Liver (tissue), 8 donors: ENCODE measurements at regions not wholly inside any gene's neighbourhood (a gene's known extent, or its start where the extent isn't known, plus 50 kb on each side); places are given as distances from the start of the nearest gene placed in this dataset.

Experiments used
- DNase-seq: peaks from one replicate; pipeline ENCODE4 v3.0.0-alpha.2; 2017; ENCODE audit warnings: low spot score
- H3K27ac ChIP-seq, 2 donors: one replicate each; pipeline ENCODE4 v1.7.0; 2013; ENCODE audit warnings: inconsistent platforms in 2 of 2, low read length in 2 of 2, control low read depth in 1 of 2, low read depth in 1 of 2, mild to moderate bottlenecking in 1 of 2
- H3K27me3 ChIP-seq, 4 donors: one replicate each; pipeline versions ENCODE4 v1.6.1 to v1.7.0; 2013; ENCODE audit warnings: low read length in 3 of 4, inconsistent platforms in 1 of 4, mild to moderate bottlenecking in 1 of 4, moderate library complexity in 1 of 4; ENCODE audit not compliant: control insufficient read depth in 4 of 4, insufficient read depth in 4 of 4
- H3K36me3 ChIP-seq, 4 donors: one replicate each; pipeline versions ENCODE4 v1.6.1 to v1.7.0; 2013; ENCODE audit warnings: low read length in 3 of 4, mild to moderate bottlenecking in 3 of 4, low read depth in 1 of 4, moderate library complexity in 1 of 4; ENCODE audit not compliant: control insufficient read depth in 4 of 4, insufficient read depth in 3 of 4
- H3K4me1 ChIP-seq, 4 donors: one replicate each; pipeline versions ENCODE4 v1.6.1 to v1.7.0; 2013; ENCODE audit warnings: low read length in 3 of 4, mild to moderate bottlenecking in 3 of 4, moderate library complexity in 1 of 4; ENCODE audit not compliant: control insufficient read depth in 4 of 4, insufficient read depth in 4 of 4
- H3K4me3 ChIP-seq, 3 donors: one replicate each; pipeline versions ENCODE4 v1.6.1 to v1.7.0; 2013; ENCODE audit warnings: low read length in 3 of 3, control low read depth in 1 of 3, low read depth in 1 of 3, mild to moderate bottlenecking in 1 of 3
- H3K9ac ChIP-seq, 2 donors: one replicate each; pipeline ENCODE4 v1.7.0; 2013; ENCODE audit warnings: low read length in 2 of 2, mild to moderate bottlenecking in 2 of 2, moderate library complexity in 2 of 2, control low read depth in 1 of 2, low read depth in 1 of 2
- H3K9me3 ChIP-seq, 4 donors: one replicate each; pipeline versions ENCODE4 v1.6.1 to v1.7.0; 2013; ENCODE audit warnings: low read length in 3 of 4; ENCODE audit not compliant: control insufficient read depth in 4 of 4
- CTCF ChIP-seq: fragments of 150-350 bp; IDR thresholded peaks from 2 replicates; pipeline ENCODE4 v1.5.1; 2017; ENCODE audit warnings: improper control_type of control experiment, low read depth, low read length; ENCODE audit not compliant: missing input control
- EGR1 ChIP-seq, 2 donors: IDR thresholded peaks; 2 replicates each; pipeline ENCODE4 v1.6.1; 2016 to 2018; ENCODE audit warnings: antibody characterized with exemption in 2 of 2, low read depth in 2 of 2
- FOXA1 ChIP-seq: IDR thresholded peaks from 2 replicates; pipeline ENCODE4 v1.6.1; 2016; ENCODE audit warnings: antibody characterized with exemption
- FOXA2 ChIP-seq: IDR thresholded peaks from 2 replicates; pipeline ENCODE4 v1.6.1; 2016; ENCODE audit warnings: antibody characterized with exemption
- HNF4A ChIP-seq, 2 donors: conservative IDR thresholded peaks; 2 replicates each; pipeline ENCODE4 v1.6.1; 2016; ENCODE audit warnings: antibody characterized with exemption in 2 of 2, mild to moderate bottlenecking in 2 of 2
- HNF4G ChIP-seq: IDR thresholded peaks from 2 replicates; pipeline ENCODE4 v1.6.1; 2016; ENCODE audit warnings: antibody characterized with exemption
- MAX ChIP-seq: IDR thresholded peaks from 2 replicates; pipeline ENCODE4 v1.6.1; 2016; ENCODE audit warnings: antibody characterized with exemption
- REST ChIP-seq: IDR thresholded peaks from 2 replicates; pipeline ENCODE4 v1.6.1; 2016; ENCODE audit warnings: antibody characterized with exemption, mild to moderate bottlenecking
- RXRA ChIP-seq, 2 donors: IDR thresholded peaks; 2 replicates each; pipeline ENCODE4 v1.6.1; 2017 to 2018; ENCODE audit warnings: antibody characterized with exemption in 2 of 2, mild to moderate bottlenecking in 1 of 2
- SP1 ChIP-seq: IDR thresholded peaks from 2 replicates; pipeline ENCODE4 v1.6.1; 2018; ENCODE audit warnings: antibody characterized with exemption, mild to moderate bottlenecking
- YY1 ChIP-seq: IDR thresholded peaks from 2 replicates; pipeline ENCODE4 v1.6.1; 2016; ENCODE audit warnings: antibody characterized with exemption, mild to moderate bottlenecking
- WGBS: extraction: QIAGEN DNeasy Blood & Tissue Kit; methylation state at CpG from one replicate; pipeline ENCODE4 v1.1.7; 2013; 5-methylcytosine and 5-hydroxymethylcytosine counted together
- donor health status: healthy.
- donor health status: healthy.
- donor health status: healthy.
- donor health status: healthy.
- donor health status: healthy.

GRCh38 chr10:7478727-7479457 lies 68.1 kb upstream of the SFMBT2 start:
- Histone ChIP-seq H3K9ac (peak overlapping the region in 1 of 2 donors; percentile 20), H3K9me3 (peaks cover 0 to 6% (median 1%) of the 10 kb centered on the region in 4 donors), H3K36me3 (no peaks in the 10 kb centered on the region), H3K27ac (no peak overlapping the region), H3K4me3 (no peak overlapping the region), H3K4me1 (peaks cover 0 to 6% (median under 1%) of the 10 kb centered on the region in 4 donors), H3K27me3 (no peaks in the 10 kb centered on the region)
- DNase-seq: no peak
- TF ChIP-seq RXRA (IDR thresholded peaks at IDR 0.05) (no peak), FOXA1 (no peak), SP1 (no peak), HNF4G (no peak), EGR1 (IDR thresholded peaks at IDR 0.05; ENCODE audit: low read depth in 2 of 2) (no peak), MAX (no peak), HNF4A (conservative IDR thresholded peaks at IDR 0.05) (no peak), CTCF (no peak)
- WGBS: 70% methylated on average over 4 of the region's 4 CpGs

GRCh38 chr10:7477538-7478334 lies 66.9 kb upstream of the SFMBT2 start:
- TF ChIP-seq SP1: no peak
- no peak for TF ChIP-seq REST
- TF ChIP-seq YY1: no peak
- no peak for TF ChIP-seq RXRA (IDR thresholded peaks at IDR 0.05)
- no peak for TF ChIP-seq FOXA2
- Histone ChIP-seq H3K4me1 (peaks cover 0 to 6% (median under 1%) of the 10 kb centered on the region in 4 donors), H3K9me3 (peaks cover 0 to 6% (median 0%) of the 10 kb centered on the region in 4 donors), H3K4me3 (no peak overlapping the region), H3K27ac (no peak overlapping the region), H3K36me3 (no peaks in the 10 kb centered on the region), H3K27me3 (no peaks in the 10 kb centered on the region), H3K9ac (no peak overlapping the region)
- DNase-seq: no peak
- 93% methylated on average over 10 of the region's 10 CpGs for WGBS
